D721Med (cell line): ENCODE measurements at regions not wholly inside any gene's neighbourhood (a gene's known extent, or its start where the extent isn't known, plus 50 kb on each side); places are given as distances from the start of the nearest gene placed in this dataset.

ENCODE experiments used
- DNase-seq: peaks from one replicate; pipeline ENCODE4 v3.0.0; 2011; ENCODE audit warnings: low spot score; ENCODE audit not compliant: insufficient read length
- FAIRE-seq: peaks from 2 replicates; lab custom pipeline; 2011; peaks lifted over from hg19 to GRCh38; lab: Jason Lieb, UNC
- CTCF ChIP-seq: IDR thresholded peaks from 2 replicates; pipeline ENCODE4 v1.5.1; 2012; ENCODE audit warnings: mild to moderate bottlenecking, control low read depth; ENCODE audit not compliant: insufficient read depth; ENCODE audit errors: missing control alignments

GRCh38 chr3:6622260-6622659 is 238.7 kb upstream of the GRM7 start:
- FAIRE-seq, result no peak
- DNase-seq, result no peak
- no peak for TF ChIP-seq CTCF

GRCh38 chr3:6622712-6623111 is 238.2 kb upstream of the GRM7 start:
- DNase-seq, result no peak
- no peak for TF ChIP-seq CTCF
- FAIRE-seq, result no peak

- TF ChIP-seq CTCF, result no peak
- DNase-seq (no peak), FAIRE-seq (no peak)
Measured at GRCh38 chr3:6631376-6631775, 229.5 kb upstream of the GRM7 start.

GRCh38 chr3:6640907-6641306 is 220.0 kb upstream of the GRM7 start:
- FAIRE-seq (no peak), DNase-seq (no peak)
- no peak for TF ChIP-seq CTCF

- no peak for DNase-seq
- no peak for TF ChIP-seq CTCF
- no peak for FAIRE-seq
Measured at GRCh38 chr3:6644070-6644929, 216.6 kb upstream of the GRM7 start.

- DNase-seq (no peak), FAIRE-seq (no peak)
- TF ChIP-seq CTCF, result no peak
Measured at GRCh38 chr3:6654670-6655069, 206.2 kb upstream of the GRM7 start.

GRCh38 chr3:6655275-6655674 is 205.6 kb upstream of the GRM7 start:
- no peak for TF ChIP-seq CTCF
- FAIRE-seq (no peak), DNase-seq (no peak)
